Right cardiac atrium (tissue), 5 donors: ENCODE measurements at regions not wholly inside any gene's neighbourhood (a gene's known extent, or its start where the extent isn't known, plus 50 kb on each side); places are given as distances from the start of the nearest gene placed in this dataset.
"Not testable (repeated sequence)": the region's sequence is repeated elsewhere in the genome, so short reads cannot be mapped to it uniquely, and the experiment has no call there.

Experiments used
- ATAC-seq, 2 donors: fragments of 200-7000 bp; cut with Tn5 transposase; one replicate each; pipeline versions ENCODE4 v1.8.0 to v1.9.1; 2020; ENCODE audit warnings: moderate library complexity in 2 of 2, mild to moderate bottlenecking in 1 of 2
- DNase-seq, 3 donors: peaks; one replicate each; pipeline ENCODE4 v3.0.0-alpha.2; 2020
- H3K27ac ChIP-seq: one replicate; pipeline ENCODE4 v1.5.1; 2013; ENCODE audit warnings: mild to moderate bottlenecking, low read length, control low read depth, moderate library complexity
- H3K27me3 ChIP-seq: one replicate; pipeline ENCODE4 v1.6.1; 2013; ENCODE audit not compliant: control insufficient read depth, insufficient read depth
- H3K4me1 ChIP-seq: one replicate; pipeline ENCODE4 v1.6.1; 2013; ENCODE audit warnings: low read length; ENCODE audit not compliant: control insufficient read depth, insufficient read depth
- H3K4me3 ChIP-seq: one replicate; pipeline ENCODE4 v1.5.1; 2013; ENCODE audit warnings: low read length, control low read depth
- H3K9me3 ChIP-seq: one replicate; pipeline ENCODE4 v1.6.1; 2013; ENCODE audit warnings: low read length; ENCODE audit not compliant: control insufficient read depth
- WGBS: extraction: QIAGEN DNeasy Blood & Tissue Kit; methylation state at CpG from one replicate; pipeline ENCODE4 v1.1.7; 2013; 5-methylcytosine and 5-hydroxymethylcytosine counted together
- intact Hi-C, 4 donors: fragments of 100-400 bp; cut with DNase I; formaldehyde crosslinking; loops; one replicate each; pipeline versions ENCODE4 v1.11.0 to v1.14.0; 2022 to 2023
- donor health status: healthy with polysubstance abuse.
- donor health status: DM: no; HTN: yes; CAD: no.
- donor health status: DM: no; HTN: no; CAD: no.
- donor health status: DM: no; HTN: yes; CAD: no; lungs with severe emphysema.
- donor health status: DM: yes; HTN: yes; CAD: no.

GRCh38 chr4:11831739-11832138, 403.0 kb upstream of the HS3ST1 start:
- H3K4me3 ChIP-seq, result no peak overlapping the region
- H3K9me3 ChIP-seq, result no peaks in the 10 kb centered on the region
- H3K27me3 ChIP-seq, result no peaks in the 10 kb centered on the region
- WGBS, result 26% methylated on average over 5 of the region's 5 CpGs
- DNase-seq (no peak), ATAC-seq (no peak)
- peaks cover 1% of the 10 kb centered on the region for H3K4me1 ChIP-seq
- intact Hi-C loops, result no loop called here
- H3K27ac ChIP-seq, result no peak overlapping the region

- no peak overlapping the region for H3K4me3 ChIP-seq
- WGBS, result 72% methylated on average over 2 of the region's 2 CpGs
- H3K27ac ChIP-seq, result no peak overlapping the region
- no peaks in the 10 kb centered on the region for H3K27me3 ChIP-seq
- no peaks in the 10 kb centered on the region for H3K9me3 ChIP-seq
- intact Hi-C loops, result no loop called here
- H3K4me1 ChIP-seq, result peaks cover 1% of the 10 kb centered on the region
- ATAC-seq (no peak), DNase-seq (no peak)
Measured at GRCh38 chr4:11824566-11824965, 395.9 kb upstream of the HS3ST1 start.

- Histone ChIP-seq H3K4me1 (peaks cover 1% of the 10 kb centered on the region), H3K27ac (no peak overlapping the region), H3K4me3 (no peak overlapping the region), H3K9me3 (no peaks in the 10 kb centered on the region), H3K27me3 (no peaks in the 10 kb centered on the region)
- no peak for ATAC-seq
- intact Hi-C loops, result no loop called here
- no peak for DNase-seq
- whole genome bisulfite sequencing, result 26% methylated on average over 2 of the region's 2 CpGs
Measured at GRCh38 chr4:11821772-11822430, 393.2 kb upstream of the HS3ST1 start.

- H3K4me3 ChIP-seq, result no peak overlapping the region
- no peaks in the 10 kb centered on the region for H3K27me3 ChIP-seq
- no peaks in the 10 kb centered on the region for H3K9me3 ChIP-seq
- H3K27ac ChIP-seq, result no peak overlapping the region
- H3K4me1 ChIP-seq, result peaks cover 1% of the 10 kb centered on the region
- no peak for ATAC-seq
- no peak for DNase-seq
- intact Hi-C loops, result loop anchor here in 1 of 4 donors (10.0 kb wide), 1 partner anchor 818 kb away; no protein-coding TSS in a partner anchor
Measured at GRCh38 chr4:11817088-11817487, 388.4 kb upstream of the HS3ST1 start.

GRCh38 chr4:11814758-11815157, 386.1 kb upstream of the HS3ST1 start:
- H3K4me1 ChIP-seq, result no peaks in the 10 kb centered on the region
- WGBS, result 78% methylated on average over 2 of the region's 2 CpGs
- H3K27ac ChIP-seq, result no peak overlapping the region
- DNase-seq, result no peak
- no peak overlapping the region for H3K4me3 ChIP-seq
- ATAC-seq, result no peak
- no peaks in the 10 kb centered on the region for H3K9me3 ChIP-seq
- no peaks in the 10 kb centered on the region for H3K27me3 ChIP-seq
- intact Hi-C loops, result loop anchor here in 1 of 4 donors (10.0 kb wide), 1 partner anchor 820 kb away; no protein-coding TSS in a partner anchor

GRCh38 chr4:11813951-11814446, 385.3 kb upstream of the HS3ST1 start:
- H3K9me3 ChIP-seq, result no peaks in the 10 kb centered on the region
- no peaks in the 10 kb centered on the region for H3K27me3 ChIP-seq
- H3K27ac ChIP-seq, result no peak overlapping the region
- 28% methylated on average over 1 of the region's 1 CpG for WGBS
- no peaks in the 10 kb centered on the region for H3K4me1 ChIP-seq
- no peak for ATAC-seq
- no peak for DNase-seq
- no peak overlapping the region for H3K4me3 ChIP-seq
- intact Hi-C loops, result loop anchor here in 1 of 4 donors (10.0 kb wide), 1 partner anchor 821 kb away; no protein-coding TSS in a partner anchor

GRCh38 chr4:11811521-11811920, 382.8 kb upstream of the HS3ST1 start:
- not testable (repeated sequence) for H3K4me3 ChIP-seq, H3K27me3 ChIP-seq, ATAC-seq, H3K9me3 ChIP-seq, H3K4me1 ChIP-seq, H3K27ac ChIP-seq, DNase-seq
- intact Hi-C loops, result loop anchor here in 1 of 4 donors (10.0 kb wide), 1 partner anchor 823 kb away; no protein-coding TSS in a partner anchor
- WGBS, result 95% methylated on average over 3 of the region's 3 CpGs

- no peak for DNase-seq
- ATAC-seq, result peak; percentile 82 to 85
- no peak overlapping the region for H3K27ac ChIP-seq
- H3K9me3 ChIP-seq, result no peaks in the 10 kb centered on the region
- H3K27me3 ChIP-seq, result no peaks in the 10 kb centered on the region
- H3K4me1 ChIP-seq, result no peaks in the 10 kb centered on the region
- intact Hi-C loops, result loop anchor here in 3 of 4 donors (10.0 kb wide), 1 partner anchor 149 kb away; no protein-coding TSS in a partner anchor
- 34% methylated on average over 1 of the region's 1 CpG for WGBS
- no peak overlapping the region for H3K4me3 ChIP-seq
Measured at GRCh38 chr4:11805842-11806241, 377.1 kb upstream of the HS3ST1 start.

- Histone ChIP-seq H3K27me3 (no peaks in the 10 kb centered on the region), H3K9me3 (no peaks in the 10 kb centered on the region), H3K27ac (no peak overlapping the region), H3K4me1 (no peaks in the 10 kb centered on the region), H3K4me3 (no peak overlapping the region)
- no peak for DNase-seq
- ATAC-seq, result peak; percentile 78 to 96
- WGBS, result 46% methylated on average over 7 of the region's 7 CpGs
- intact Hi-C loops, result loop anchor here in 3 of 4 donors (10.0 kb wide), 1 partner anchor 153 kb away; no protein-coding TSS in a partner anchor
Measured at GRCh38 chr4:11801466-11802446, 373.1 kb upstream of the HS3ST1 start.

- ATAC-seq, result no peak
- WGBS, result 54% methylated on average over 1 of the region's 1 CpG
- intact Hi-C loops, result no loop called here
Measured at GRCh38 chr4:11799196-11799595, 370.5 kb upstream of the HS3ST1 start.

GRCh38 chr4:11791797-11792196, 363.1 kb upstream of the HS3ST1 start:
- Histone ChIP-seq H3K4me3 (no peak overlapping the region), H3K9me3 (no peaks in the 10 kb centered on the region), H3K27me3 (no peaks in the 10 kb centered on the region), H3K27ac (no peak overlapping the region), H3K4me1 (no peaks in the 10 kb centered on the region)
- DNase-seq (no peak), ATAC-seq (no peak)
- WGBS, result 85% methylated on average over 3 of the region's 3 CpGs
- intact Hi-C loops, result no loop called here

More at GRCh38 chr4:11799196-11799595, 370.5 kb upstream of the HS3ST1 start:
- no peak for DNase-seq
- Histone ChIP-seq H3K4me3 (no peak overlapping the region), H3K27me3 (no peaks in the 10 kb centered on the region), H3K4me1 (no peaks in the 10 kb centered on the region), H3K9me3 (no peaks in the 10 kb centered on the region), H3K27ac (no peak overlapping the region)
